Ecto neural progenitor cell (in vitro differentiated cells): ENCODE measurements at regions not wholly inside any gene's neighbourhood (a gene's known extent, or its start where the extent isn't known, plus 50 kb on each side); places are given as distances from the start of the nearest gene placed in this dataset.

Experiments
- DNase-seq: peaks from one replicate; pipeline ENCODE4 v3.0.0-alpha.2; 2018; ENCODE audit warnings: low spot score

DNA sequence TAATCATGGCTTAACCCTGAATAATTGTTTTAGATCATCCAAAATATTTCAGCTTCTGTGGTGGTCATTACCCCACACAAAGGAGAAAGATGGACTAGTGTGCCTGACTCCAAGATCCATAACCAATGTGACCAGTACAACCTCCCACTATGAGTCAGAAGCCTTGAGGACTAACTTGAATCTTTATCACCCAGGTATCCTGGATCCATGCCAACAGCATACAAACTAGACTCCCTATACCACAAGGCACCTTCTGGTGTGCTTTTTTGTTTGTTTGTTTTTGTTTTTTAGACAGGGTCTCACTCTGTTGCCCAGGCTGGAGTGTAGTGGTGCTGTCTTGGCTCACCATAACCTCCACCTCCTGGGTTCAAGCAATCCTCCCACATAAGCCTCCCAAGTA lies 317.7 kb downstream of the VPS13C start:
- no peak for DNase-seq

- no peak for DNase-seq
Observed at GRCh38 chr15:61736790-61737189, 323.5 kb downstream of the VPS13C start.

DNA sequence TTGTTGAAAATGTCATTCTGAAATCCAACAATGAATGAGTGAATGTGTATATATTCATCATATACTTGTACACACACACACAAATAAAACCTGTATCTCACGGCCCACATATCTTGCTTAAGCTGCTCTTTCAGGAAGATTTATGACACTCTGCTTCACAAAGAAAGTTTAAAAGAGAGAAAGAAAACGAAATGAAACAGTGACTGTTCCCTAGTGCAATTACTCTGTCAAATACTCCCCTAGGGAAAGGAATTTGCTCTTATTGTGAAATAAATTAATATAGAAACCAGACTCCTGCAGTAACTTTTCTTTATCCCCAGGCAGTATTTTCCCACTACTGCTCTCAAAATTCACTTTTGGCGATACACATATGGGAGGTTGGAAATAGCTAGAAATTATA lies 329.1 kb downstream of the VPS13C start:
- no peak for DNase-seq

- no peak for DNase-seq
Observed at GRCh38 chr15:61729646-61730045, 330.6 kb downstream of the VPS13C start.

DNA sequence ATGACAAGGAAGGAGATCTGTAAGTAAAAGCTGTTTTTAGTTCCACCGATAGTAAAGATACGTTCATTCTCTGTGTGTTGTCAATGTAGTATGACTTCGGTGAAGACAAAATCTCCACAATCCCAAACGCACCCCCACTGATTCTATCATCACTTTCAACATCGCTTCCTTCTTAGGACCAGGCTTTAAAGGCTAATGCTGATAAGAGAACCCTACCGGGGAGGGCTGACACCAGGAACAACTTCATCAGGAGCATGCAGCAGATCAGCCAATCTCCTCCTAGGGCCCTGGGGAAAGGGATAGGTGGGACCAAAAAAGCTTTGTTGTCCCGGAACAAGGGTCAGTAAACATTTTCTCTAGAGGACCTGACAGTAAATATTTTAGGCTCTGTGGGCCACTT lies 334.1 kb downstream of the VPS13C start:
- no peak for DNase-seq

- DNase-seq = no peak
Observed at GRCh38 chr15:61725251-61725650, 335.0 kb downstream of the VPS13C start.

- DNase-seq = no peak
Observed at GRCh38 chr15:61724251-61724939, 335.9 kb downstream of the VPS13C start.

GRCh38 chr15:61721418-61721817 lies 338.8 kb downstream of the VPS13C start:
- no peak for DNase-seq

GRCh38 chr15:61720197-61720704 lies 340.0 kb downstream of the VPS13C start:
- no peak for DNase-seq

- DNase-seq = no peak
Observed at GRCh38 chr15:61715082-61715481, 345.2 kb downstream of the VPS13C start.

DNA sequence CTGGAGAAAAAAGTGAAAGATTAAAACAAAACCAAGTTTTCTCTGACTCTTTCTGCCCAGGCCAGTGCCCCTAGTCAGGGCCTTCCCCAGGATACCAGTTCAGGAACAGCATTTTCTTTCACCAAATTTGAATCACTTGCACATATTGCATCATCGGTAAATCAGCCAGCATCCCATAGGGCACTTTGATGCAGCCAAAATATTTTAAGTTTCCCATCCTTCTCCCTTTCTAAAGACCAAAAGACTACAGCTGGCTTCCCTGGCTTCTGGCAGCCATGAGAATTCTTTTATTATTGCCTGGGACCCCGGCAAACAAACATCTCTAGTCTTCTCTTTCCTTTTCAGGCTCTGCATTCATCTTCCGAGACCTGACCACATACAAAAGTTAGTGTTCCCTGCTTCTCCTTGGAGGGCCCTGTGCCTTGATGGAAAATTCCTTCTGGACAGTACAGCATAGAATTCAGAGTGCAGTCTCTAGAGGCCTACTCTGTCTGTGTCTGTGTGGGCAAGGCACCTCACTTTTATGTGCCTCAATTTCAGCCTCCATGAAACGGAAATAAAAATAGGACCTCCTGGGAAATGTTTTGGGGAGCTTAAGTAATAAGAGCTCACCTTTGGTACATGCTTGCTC lies 348.0 kb downstream of the VPS13C start:
- DNase-seq = no peak

DNA sequence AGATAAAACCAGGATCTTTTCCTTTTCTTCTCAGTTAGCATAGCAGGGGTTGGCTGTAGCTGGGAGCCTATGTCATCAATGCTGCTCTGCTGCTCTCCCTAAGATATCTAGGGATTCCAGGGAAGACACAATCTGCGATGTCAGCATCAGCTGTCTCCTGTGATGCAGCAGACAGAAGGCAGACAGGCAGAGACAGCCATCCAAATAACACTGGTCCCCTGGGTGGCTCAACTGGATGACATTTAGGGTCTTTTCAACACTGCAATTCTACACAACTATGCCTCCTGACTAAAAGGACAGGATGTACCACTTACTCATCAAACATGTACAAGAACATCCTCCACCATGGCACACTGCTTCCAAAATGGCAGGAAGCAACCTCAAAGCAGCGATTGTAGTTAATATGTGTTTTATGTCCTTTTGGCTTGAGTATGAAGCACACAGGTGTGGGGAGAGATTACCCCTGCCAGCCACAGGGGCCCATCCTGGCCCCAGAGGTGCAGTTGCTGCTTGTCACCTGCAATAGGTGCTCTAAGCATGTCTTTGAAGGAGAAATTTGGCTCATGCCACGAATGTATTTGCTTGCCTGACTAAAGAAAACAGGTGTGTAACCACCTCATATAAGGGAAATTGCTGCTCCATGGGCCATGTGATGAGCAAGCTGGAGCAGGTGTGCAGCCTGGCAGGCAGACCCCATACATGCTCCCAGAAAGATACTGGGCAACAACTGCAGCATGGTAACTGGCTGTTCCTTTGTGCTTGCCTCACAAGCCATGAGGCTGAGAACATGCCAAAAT lies 357.8 kb downstream of the VPS13C start:
- no peak for DNase-seq

DNA sequence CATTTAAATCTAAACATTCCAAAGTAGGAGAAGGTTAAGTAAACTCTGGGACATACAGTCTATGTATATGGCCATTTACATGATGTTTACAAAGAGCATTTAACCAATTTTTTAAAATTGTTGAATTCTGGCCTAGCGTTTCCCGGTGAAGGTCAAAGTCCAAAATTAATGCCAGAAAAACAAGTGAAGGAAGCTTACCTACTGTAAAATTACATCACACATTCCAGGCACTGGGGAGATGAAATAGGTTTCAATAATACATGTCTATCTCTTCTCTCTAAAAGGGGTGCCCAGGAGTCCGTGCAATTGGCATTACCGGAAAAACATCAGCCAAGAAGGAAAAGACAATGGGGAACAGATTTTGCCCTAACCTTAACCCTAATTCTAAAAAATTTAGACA lies 358.8 kb downstream of the VPS13C start:
- DNase-seq = no peak

DNA sequence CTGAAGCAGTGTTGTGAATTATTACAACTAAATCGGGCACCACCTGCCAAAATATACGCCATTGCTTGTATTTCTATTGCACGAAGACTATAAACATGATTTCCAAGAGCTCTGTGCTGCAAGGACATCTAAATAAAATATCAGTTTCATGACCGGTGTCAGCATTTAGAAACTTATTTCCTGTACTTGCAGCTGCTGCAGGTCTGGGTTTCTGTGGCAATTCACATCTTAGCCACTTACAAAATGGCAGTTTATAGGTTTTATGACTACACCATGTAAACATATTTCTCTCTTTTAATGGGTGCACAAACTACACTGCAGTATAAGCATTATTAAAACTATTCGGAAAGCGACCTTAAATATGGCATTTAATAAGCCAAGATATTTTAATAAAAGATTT lies 359.4 kb downstream of the VPS13C start:
- DNase-seq = no peak

- no peak for DNase-seq
Observed at GRCh38 chr15:61697796-61698195, 362.5 kb downstream of the VPS13C start.

GRCh38 chr15:61689067-61689466 lies 371.2 kb downstream of the VPS13C start:
- no peak for DNase-seq

GRCh38 chr15:61687651-61688050 lies 372.6 kb downstream of the VPS13C start:
- no peak for DNase-seq

DNA sequence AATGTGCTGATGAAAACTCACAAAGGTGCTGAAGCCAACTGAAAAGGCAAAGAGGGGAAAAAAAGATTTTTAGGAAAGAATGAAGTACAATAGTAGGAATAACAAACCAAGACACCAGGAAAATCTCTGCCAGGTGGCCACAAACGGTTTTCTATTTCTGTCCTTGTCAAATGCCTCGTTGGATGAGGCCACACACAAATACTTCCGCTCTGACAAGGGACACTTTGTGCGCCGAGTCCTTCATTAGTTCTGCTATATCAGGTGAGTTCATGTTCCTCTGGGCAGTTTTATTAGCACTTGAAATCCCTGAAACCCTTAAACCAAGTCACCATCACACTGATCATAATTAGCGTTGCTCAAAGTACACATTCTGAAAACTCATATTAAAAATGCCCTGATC lies 373.1 kb downstream of the VPS13C start:
- DNase-seq = no peak

- no peak for DNase-seq
Observed at GRCh38 chr15:61685971-61686370, 374.3 kb downstream of the VPS13C start.

DNA sequence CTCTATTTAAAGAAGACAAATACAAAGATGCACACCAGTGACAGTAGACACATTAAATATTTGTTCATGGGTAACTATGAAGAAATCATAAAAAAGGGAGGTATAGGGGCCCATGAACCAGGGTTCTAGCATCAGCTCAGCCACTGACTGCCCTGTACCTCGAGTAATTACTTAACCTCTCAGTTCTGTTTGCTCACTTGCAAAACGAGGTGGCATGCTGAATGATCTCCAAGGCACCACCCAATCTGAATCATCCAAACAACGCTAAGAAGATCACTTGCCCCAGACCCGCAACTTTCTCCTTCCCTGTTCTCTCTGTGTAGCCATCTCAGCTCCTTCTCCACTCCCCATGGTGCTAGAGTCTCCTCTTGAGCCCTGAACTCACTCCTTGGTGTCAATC lies 374.7 kb downstream of the VPS13C start:
- DNase-seq = no peak

DNA sequence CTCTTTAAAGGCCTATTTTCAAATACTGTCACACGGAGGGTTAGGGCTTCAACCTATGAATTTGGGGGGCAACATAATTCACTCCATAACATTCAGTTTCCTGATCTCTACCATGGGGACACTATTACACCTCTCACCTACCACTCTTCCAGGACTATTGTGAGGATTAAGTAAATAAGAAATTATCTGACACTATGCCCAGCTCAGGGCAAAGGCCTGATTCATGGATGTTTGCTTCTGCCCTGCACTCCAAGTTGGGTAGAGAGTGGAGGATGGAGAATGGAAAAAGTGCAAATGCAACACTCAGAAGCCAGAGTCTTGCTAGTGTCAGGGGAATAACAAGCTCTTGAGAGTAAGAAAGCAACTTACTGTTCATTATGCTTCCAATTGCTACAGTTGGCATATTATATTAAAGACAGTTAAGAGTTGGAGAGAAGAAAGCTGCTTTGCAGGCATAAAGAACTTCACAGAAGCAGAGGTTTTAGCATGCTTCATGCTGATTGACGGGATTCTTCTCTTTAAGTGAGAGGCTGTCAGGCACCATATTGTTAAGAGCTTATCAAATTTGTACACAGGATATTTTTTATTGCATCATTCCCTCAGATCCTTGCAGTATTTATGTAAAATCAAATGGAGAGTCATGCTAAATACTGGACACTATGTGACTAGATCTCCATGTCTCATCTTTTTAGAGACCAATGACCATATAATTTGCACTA lies 375.3 kb downstream of the VPS13C start:
- no peak for DNase-seq
